ENCODE measurements at regions not wholly inside any gene's neighbourhood (a gene's known extent, or its start where the extent isn't known, plus 50 kb on each side); places are given as distances from the start of the nearest gene placed in this dataset.

DNA sequence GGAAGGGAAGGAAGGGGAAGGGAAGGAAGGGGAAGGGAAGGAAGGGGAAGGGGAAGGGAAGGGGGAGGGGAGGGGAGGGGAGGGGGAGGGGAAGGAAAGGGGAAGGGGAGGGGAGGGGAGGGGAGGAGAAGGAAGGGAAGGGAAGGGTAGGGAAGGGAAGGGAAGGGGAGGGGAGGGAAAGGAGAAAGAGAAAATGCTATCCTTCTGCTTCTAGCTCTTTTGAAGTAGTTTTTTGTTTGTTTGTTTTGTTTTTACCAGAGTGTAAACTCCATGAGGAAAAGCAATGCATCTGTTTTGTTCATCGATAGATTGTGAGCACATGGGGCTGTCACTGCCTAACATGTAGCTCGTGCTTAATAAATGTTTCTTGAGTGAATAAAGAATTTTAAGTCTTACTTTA is 1592.7 kb upstream of the ACVR2A start:
- TF ChIP-seq, protein P1, sequence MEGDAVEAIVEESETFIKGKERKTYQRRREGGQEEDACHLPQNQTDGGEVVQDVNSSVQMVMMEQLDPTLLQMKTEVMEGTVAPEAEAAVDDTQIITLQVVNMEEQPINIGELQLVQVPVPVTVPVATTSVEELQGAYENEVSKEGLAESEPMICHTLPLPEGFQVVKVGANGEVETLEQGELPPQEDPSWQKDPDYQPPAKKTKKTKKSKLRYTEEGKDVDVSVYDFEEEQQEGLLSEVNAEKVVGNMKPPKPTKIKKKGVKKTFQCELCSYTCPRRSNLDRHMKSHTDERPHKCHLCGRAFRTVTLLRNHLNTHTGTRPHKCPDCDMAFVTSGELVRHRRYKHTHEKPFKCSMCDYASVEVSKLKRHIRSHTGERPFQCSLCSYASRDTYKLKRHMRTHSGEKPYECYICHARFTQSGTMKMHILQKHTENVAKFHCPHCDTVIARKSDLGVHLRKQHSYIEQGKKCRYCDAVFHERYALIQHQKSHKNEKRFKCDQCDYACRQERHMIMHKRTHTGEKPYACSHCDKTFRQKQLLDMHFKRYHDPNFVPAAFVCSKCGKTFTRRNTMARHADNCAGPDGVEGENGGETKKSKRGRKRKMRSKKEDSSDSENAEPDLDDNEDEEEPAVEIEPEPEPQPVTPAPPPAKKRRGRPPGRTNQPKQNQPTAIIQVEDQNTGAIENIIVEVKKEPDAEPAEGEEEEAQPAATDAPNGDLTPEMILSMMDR (IDR thresholded peaks at IDR 0.05): no peak
- no peak for TF ChIP-seq POLR2A (IDR thresholded peaks at IDR 0.05)
